ENCODE measurements at regions not wholly inside any gene's neighbourhood (a gene's known extent, or its start where the extent isn't known, plus 50 kb on each side); places are given as distances from the start of the nearest gene placed in this dataset.

DNA sequence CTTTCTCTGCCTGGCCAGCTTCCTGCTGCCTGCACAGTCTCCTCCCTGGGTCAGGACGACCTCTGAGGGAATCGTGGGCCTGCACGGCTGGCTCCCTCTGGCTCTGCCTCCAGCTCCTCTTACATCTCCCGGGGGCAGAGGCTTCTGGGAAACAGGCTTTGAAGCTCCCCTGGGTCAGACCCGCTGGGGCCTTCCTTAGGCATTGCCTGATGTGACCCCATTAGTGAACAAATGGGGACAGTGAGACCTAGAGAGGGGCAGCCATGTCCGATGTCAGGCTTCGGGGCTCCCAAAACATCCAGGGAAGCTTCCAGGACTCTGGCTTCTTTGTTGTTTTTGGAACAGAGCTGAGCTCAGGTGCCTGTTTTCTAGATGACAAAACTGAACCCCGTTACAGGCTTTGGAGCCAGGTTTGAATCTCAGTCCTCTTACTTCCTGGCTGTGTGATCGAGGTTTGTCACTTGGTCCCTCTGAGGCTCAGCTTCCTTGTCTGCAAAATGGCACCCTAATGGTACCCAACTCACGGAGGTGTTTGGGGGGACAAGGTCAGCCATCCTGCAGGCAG is 94.3 kb downstream of the CEBPB start:
- TF ChIP-seq, protein P1, sequence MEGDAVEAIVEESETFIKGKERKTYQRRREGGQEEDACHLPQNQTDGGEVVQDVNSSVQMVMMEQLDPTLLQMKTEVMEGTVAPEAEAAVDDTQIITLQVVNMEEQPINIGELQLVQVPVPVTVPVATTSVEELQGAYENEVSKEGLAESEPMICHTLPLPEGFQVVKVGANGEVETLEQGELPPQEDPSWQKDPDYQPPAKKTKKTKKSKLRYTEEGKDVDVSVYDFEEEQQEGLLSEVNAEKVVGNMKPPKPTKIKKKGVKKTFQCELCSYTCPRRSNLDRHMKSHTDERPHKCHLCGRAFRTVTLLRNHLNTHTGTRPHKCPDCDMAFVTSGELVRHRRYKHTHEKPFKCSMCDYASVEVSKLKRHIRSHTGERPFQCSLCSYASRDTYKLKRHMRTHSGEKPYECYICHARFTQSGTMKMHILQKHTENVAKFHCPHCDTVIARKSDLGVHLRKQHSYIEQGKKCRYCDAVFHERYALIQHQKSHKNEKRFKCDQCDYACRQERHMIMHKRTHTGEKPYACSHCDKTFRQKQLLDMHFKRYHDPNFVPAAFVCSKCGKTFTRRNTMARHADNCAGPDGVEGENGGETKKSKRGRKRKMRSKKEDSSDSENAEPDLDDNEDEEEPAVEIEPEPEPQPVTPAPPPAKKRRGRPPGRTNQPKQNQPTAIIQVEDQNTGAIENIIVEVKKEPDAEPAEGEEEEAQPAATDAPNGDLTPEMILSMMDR (IDR thresholded peaks at IDR 0.05; ENCODE audit: borderline replicate concordance, extremely low read depth, low read length, poor library complexity, severe bottlenecking): no peak
- TF ChIP-seq EZH2 (IDR thresholded peaks at IDR 0.05; ENCODE audit: borderline replicate concordance, low read depth, low read length, severe bottlenecking): no peak

Data from DND-41 (cell line).